Nephron progenitor cell (in vitro differentiated cells): ENCODE measurements at regions not wholly inside any gene's neighbourhood (a gene's known extent, or its start where the extent isn't known, plus 50 kb on each side); places are given as distances from the start of the nearest gene placed in this dataset.

ENCODE experiments used
- DNase-seq: peaks from one replicate; pipeline ENCODE4 v3.0.0; 2021
- H3K27ac Mint-ChIP-seq: 2 replicates; pipeline ENCODE4 v1.8.0; 2021; ENCODE audit warnings: mild to moderate bottlenecking, moderate library complexity, mixed read lengths
- H3K27me3 Mint-ChIP-seq: 2 replicates; pipeline ENCODE4 v1.8.0; 2021; ENCODE audit warnings: mild to moderate bottlenecking, low read depth, mixed read lengths; ENCODE audit not compliant: poor library complexity
- H3K36me3 Mint-ChIP-seq: 2 replicates; pipeline ENCODE4 v1.8.0; 2021; ENCODE audit warnings: low read depth, mixed read lengths
- H3K4me1 Mint-ChIP-seq: 2 replicates; pipeline ENCODE4 v1.8.0; 2021; ENCODE audit warnings: mixed read lengths
- H3K4me3 Mint-ChIP-seq: 2 replicates; pipeline ENCODE4 v1.8.0; 2021; ENCODE audit warnings: mild to moderate bottlenecking, moderate library complexity, mixed read lengths
- H3K9me3 Mint-ChIP-seq: 2 replicates; pipeline ENCODE4 v1.8.0; 2021; ENCODE audit warnings: mild to moderate bottlenecking, moderate library complexity, mixed read lengths
- TF ChIP-seq, protein P1 (sequence below): fragments of 200-600 bp; sonication (generic); IDR thresholded peaks from 2 replicates; pipeline ENCODE4 v1.5.0; 2021; ENCODE audit warnings: antibody characterized with exemption

DNA sequence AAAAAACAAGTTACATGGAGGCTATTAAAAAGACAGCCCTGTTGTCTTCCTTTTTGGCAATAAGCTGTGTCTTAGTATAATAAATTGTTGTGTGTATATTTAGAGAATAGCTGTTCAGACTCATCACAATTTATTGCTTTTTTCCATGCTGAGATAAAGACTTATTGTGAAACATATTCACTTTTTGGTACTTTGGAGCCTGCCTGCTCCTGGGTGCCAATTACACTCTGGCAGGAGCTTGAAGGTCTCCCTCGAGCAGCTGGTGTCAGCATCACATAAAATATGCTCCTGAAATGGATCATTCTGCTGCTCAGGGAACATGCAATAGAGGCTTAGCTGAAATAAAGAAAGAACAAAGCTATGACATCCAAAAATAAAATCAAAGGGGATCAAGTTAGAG is 211.6 kb upstream of the DKK2 start:
- H3K27me3 Mint-ChIP-seq = no peaks in the 10 kb centered on the region
- no peak for DNase-seq
- TF ChIP-seq, protein P1, sequence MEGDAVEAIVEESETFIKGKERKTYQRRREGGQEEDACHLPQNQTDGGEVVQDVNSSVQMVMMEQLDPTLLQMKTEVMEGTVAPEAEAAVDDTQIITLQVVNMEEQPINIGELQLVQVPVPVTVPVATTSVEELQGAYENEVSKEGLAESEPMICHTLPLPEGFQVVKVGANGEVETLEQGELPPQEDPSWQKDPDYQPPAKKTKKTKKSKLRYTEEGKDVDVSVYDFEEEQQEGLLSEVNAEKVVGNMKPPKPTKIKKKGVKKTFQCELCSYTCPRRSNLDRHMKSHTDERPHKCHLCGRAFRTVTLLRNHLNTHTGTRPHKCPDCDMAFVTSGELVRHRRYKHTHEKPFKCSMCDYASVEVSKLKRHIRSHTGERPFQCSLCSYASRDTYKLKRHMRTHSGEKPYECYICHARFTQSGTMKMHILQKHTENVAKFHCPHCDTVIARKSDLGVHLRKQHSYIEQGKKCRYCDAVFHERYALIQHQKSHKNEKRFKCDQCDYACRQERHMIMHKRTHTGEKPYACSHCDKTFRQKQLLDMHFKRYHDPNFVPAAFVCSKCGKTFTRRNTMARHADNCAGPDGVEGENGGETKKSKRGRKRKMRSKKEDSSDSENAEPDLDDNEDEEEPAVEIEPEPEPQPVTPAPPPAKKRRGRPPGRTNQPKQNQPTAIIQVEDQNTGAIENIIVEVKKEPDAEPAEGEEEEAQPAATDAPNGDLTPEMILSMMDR = no peak
- no peak overlapping the region for H3K27ac Mint-ChIP-seq
- no peak overlapping the region for H3K4me3 Mint-ChIP-seq
- no peaks in the 10 kb centered on the region for H3K9me3 Mint-ChIP-seq
- peaks cover 12% of the 10 kb centered on the region for H3K4me1 Mint-ChIP-seq
- no peaks in the 10 kb centered on the region for H3K36me3 Mint-ChIP-seq

DNA sequence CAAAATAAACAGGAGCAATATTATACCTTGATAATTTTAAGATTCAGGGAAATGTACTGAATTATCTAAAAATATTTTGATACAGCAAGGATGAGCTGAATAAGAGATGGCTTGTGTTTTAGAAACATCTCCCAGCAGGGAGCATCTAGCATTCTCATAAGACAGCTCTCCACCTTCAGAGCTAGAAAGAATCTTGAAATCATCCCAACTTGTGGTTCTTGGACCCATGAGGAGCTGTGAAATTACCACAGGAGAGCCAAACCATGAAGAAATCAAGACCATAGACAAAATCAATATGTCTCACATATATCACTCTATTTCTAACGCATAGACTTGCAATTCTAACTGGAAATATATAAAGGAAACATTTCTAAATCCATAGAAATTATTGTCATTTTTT is 210.6 kb upstream of the DKK2 start:
- Mint-ChIP-seq H3K27ac (no peak overlapping the region), H3K36me3 (no peaks in the 10 kb centered on the region), H3K27me3 (no peaks in the 10 kb centered on the region)

DNA sequence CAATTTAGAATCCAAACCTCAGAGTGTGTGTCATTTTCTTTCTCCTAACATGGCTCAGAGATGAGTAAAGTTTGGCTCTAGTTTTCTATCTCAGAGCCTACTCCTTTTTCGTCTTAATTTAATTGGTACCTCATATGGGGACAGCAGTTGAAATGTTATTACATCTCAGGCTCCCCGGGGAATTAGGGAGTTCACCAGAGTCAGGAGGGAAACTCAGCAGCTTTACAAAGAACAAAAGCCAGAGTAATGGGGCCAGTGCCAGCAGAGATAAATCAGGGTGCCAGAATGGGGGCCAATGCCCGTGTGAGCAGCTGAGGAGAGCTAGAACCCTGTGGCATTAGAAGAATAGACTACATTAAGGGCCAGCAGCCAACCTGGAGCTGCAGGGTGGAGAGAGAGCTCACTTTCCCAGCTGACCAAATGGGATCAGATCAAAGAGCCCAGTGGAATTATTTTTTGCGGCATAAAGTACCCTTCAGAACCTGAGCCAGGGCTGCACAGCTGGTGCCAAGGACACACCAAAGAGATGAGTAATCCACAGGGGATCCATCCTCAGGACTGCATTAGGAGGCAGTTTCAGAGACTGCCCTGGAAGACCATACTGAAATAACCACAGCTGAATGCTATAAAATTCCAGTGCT is 207.1 kb upstream of the DKK2 start:
- Mint-ChIP-seq H3K27me3 (no peaks in the 10 kb centered on the region), H3K9me3 (no peaks in the 10 kb centered on the region), H3K4me1 (peaks cover 14% of the 10 kb centered on the region), H3K4me3 (no peak overlapping the region), H3K36me3 (no peaks in the 10 kb centered on the region), H3K27ac (peak overlapping the region; percentile 6)
- TF ChIP-seq, protein P1 = no peak
- DNase-seq = peak; percentile 29

More for the DNA sequence above, 210.6 kb upstream of the DKK2 start:
- no peak for DNase-seq
- Mint-ChIP-seq H3K4me3 (no peak overlapping the region), H3K4me1 (peaks cover 14% of the 10 kb centered on the region), H3K9me3 (no peaks in the 10 kb centered on the region)
- TF ChIP-seq, protein P1 = no peak

DNA sequence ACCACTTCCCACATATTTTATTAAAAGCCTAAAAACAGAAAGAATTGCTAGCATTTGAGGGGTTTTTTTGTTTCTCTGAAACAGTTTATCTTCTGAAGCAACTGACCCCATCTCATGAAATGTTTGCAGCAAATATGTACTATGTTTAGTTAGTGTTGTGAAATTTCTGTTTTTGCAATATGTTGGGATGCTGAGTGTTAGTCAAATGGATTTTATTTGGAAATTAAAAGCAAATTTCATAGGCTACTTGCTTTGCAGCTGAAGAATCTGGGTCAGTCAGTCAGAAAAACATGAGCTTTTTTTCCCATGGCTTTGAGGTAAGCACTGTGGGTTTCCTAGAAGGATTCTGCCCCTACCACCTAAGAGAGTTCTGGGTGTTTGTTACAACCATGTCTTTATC is 184.9 kb upstream of the DKK2 start:
- Mint-ChIP-seq H3K9me3 (no peaks in the 10 kb centered on the region), H3K36me3 (no peaks in the 10 kb centered on the region), H3K4me3 (no peak overlapping the region), H3K27me3 (no peaks in the 10 kb centered on the region), H3K4me1 (no peaks in the 10 kb centered on the region), H3K27ac (no peak overlapping the region)
- TF ChIP-seq, protein P1 = no peak
- DNase-seq = no peak

DNA sequence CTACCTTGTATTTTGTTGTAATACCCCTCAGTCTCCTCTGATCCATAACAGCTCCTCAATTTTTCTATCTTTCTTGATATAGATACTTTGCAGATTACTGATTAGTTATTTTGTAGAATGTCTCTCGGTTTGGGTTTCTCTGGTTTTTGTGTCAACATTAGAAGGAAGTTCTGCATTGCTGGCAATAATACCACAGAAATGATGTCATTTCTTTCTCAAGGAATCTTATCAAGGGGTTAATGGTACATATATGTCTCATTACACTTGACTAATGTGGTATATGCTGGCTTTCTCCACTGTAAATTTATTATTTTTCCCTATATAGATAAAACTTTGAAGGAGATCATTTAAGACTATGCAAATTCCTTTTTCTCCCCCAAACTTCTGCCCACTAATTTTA is 183.6 kb upstream of the DKK2 start:
- Mint-ChIP-seq H3K36me3 (no peaks in the 10 kb centered on the region), H3K27me3 (no peaks in the 10 kb centered on the region), H3K27ac (no peak overlapping the region), H3K4me1 (no peaks in the 10 kb centered on the region), H3K9me3 (no peaks in the 10 kb centered on the region), H3K4me3 (no peak overlapping the region)
- DNase-seq = no peak
- TF ChIP-seq, protein P1 = no peak

DNA sequence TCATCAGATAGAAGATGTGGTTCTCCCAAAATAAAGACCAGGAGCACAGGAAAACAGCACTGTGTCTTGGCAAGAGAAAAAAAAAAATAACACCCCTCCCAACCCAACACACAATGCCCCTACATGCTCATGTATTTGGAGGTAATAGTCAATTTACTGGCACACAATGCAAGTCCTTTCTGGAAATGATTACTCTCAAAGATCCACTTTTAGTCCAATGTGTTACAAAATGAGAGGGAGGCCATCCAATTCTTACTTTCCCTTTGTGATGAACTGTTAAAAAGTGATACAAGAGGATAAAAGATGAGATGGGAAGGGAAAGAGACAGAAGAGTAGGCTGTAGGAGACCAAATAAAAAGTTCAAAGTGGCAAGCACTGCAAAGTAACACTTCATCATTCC is 180.3 kb upstream of the DKK2 start:
- Mint-ChIP-seq H3K4me3 (no peak overlapping the region), H3K27me3 (no peaks in the 10 kb centered on the region), H3K4me1 (no peaks in the 10 kb centered on the region), H3K27ac (no peak overlapping the region), H3K9me3 (no peaks in the 10 kb centered on the region), H3K36me3 (no peaks in the 10 kb centered on the region)
- TF ChIP-seq, protein P1 = no peak
- DNase-seq = no peak
